ENCODE measurements at regions not wholly inside any gene's neighbourhood (a gene's known extent, or its start where the extent isn't known, plus 50 kb on each side); places are given as distances from the start of the nearest gene placed in this dataset.

- Histone ChIP-seq H3K4me1 (no peaks in the 10 kb centered on the region), H3F3A (ENCODE audit: low read depth) (no peaks in the 10 kb centered on the region), H2AFZ (replicated peaks) (no peak overlapping the region), H3K27ac (no peak overlapping the region), H3K4me2 (no peak overlapping the region), H3K9ac (no peak overlapping the region), H3K36me3 (no peaks in the 10 kb centered on the region), H3K4me3 (no peak overlapping the region), H3K9me3 (ENCODE audit: low read depth) (no peaks in the 10 kb centered on the region), H4K20me1 (ENCODE audit: low read depth) (no peaks in the 10 kb centered on the region), H3K27me3 (no peaks in the 10 kb centered on the region), H3K79me2 (ENCODE audit: low read depth) (no peaks in the 10 kb centered on the region)
- H3K4me3 Mint-ChIP-seq: no peak overlapping the region
- DNase-seq (ENCODE audit: low spot score): no peak
- no peaks in the 10 kb centered on the region for H3K36me3 Mint-ChIP-seq
- H3K9me3 Mint-ChIP-seq: no peaks in the 10 kb centered on the region
- no peak overlapping the region for H3K27ac Mint-ChIP-seq
- TF ChIP-seq, protein P1, sequence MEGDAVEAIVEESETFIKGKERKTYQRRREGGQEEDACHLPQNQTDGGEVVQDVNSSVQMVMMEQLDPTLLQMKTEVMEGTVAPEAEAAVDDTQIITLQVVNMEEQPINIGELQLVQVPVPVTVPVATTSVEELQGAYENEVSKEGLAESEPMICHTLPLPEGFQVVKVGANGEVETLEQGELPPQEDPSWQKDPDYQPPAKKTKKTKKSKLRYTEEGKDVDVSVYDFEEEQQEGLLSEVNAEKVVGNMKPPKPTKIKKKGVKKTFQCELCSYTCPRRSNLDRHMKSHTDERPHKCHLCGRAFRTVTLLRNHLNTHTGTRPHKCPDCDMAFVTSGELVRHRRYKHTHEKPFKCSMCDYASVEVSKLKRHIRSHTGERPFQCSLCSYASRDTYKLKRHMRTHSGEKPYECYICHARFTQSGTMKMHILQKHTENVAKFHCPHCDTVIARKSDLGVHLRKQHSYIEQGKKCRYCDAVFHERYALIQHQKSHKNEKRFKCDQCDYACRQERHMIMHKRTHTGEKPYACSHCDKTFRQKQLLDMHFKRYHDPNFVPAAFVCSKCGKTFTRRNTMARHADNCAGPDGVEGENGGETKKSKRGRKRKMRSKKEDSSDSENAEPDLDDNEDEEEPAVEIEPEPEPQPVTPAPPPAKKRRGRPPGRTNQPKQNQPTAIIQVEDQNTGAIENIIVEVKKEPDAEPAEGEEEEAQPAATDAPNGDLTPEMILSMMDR (IDR thresholded peaks at IDR 0.05): no peak
- TF ChIP-seq EZH2phosphoT487 (IDR thresholded peaks at IDR 0.05): no peak
- no peak for TF ChIP-seq EZH2 (IDR thresholded peaks at IDR 0.05)
- H3K27me3 Mint-ChIP-seq (ENCODE audit: insufficient read depth, low read depth): no peaks in the 10 kb centered on the region
- no peaks in the 10 kb centered on the region for H3K4me1 Mint-ChIP-seq
Measured at GRCh38 chr3:153944084-153944483, 177.1 kb upstream of the ARHGEF26 start.

DNA sequence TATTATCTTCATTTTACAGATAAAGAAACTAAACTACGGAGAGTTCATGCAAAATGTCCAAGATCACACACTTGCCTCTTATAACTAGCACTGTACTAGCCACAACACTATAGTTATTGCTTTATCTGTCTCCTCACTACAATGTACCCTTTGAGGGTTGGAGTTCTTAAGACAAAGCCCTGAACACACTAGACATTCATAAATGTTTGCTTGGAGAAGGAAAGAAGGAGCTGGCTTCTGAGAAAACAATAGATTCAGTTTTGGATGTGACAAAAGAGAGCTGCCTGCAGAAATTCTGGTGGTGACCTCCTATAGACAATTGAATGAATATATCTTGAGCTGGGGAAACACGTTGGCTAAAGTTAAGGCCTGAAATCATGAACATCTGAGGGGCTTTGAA, 169.9 kb upstream of the ARHGEF26 start:
- Mint-ChIP-seq H3K9me3 (no peaks in the 10 kb centered on the region), H3K27me3 (ENCODE audit: insufficient read depth, low read depth) (no peaks in the 10 kb centered on the region), H3K27ac (no peak overlapping the region), H3K4me1 (peaks cover 2% of the 10 kb centered on the region), H3K4me3 (no peak overlapping the region), H3K36me3 (no peaks in the 10 kb centered on the region)
- Histone ChIP-seq H3K27ac (no peak overlapping the region), H2AFZ (replicated peaks) (no peak overlapping the region), H3K9me3 (ENCODE audit: low read depth) (no peaks in the 10 kb centered on the region), H3K4me1 (no peaks in the 10 kb centered on the region), H3K4me3 (no peak overlapping the region), H3F3A (ENCODE audit: low read depth) (no peaks in the 10 kb centered on the region), H3K36me3 (no peaks in the 10 kb centered on the region), H3K4me2 (no peak overlapping the region), H4K20me1 (ENCODE audit: low read depth) (no peaks in the 10 kb centered on the region), H3K79me2 (ENCODE audit: low read depth) (no peaks in the 10 kb centered on the region), H3K27me3 (no peaks in the 10 kb centered on the region), H3K9ac (no peak overlapping the region)
- TF ChIP-seq, protein P1 (IDR thresholded peaks at IDR 0.05): no peak
- TF ChIP-seq EZH2 (IDR thresholded peaks at IDR 0.05) (no peak), EZH2phosphoT487 (IDR thresholded peaks at IDR 0.05) (no peak)
- no peak for DNase-seq (ENCODE audit: low spot score)

- Histone ChIP-seq H3K27me3 (no peaks in the 10 kb centered on the region), H3K4me1 (no peaks in the 10 kb centered on the region), H3K79me2 (ENCODE audit: low read depth) (no peaks in the 10 kb centered on the region), H3K9ac (no peak overlapping the region), H3K4me3 (no peak overlapping the region), H3K9me3 (ENCODE audit: low read depth) (no peaks in the 10 kb centered on the region), H3K27ac (no peak overlapping the region), H3K4me2 (no peak overlapping the region), H3F3A (ENCODE audit: low read depth) (no peaks in the 10 kb centered on the region), H2AFZ (replicated peaks) (peak overlapping the region; percentile 82), H3K36me3 (no peaks in the 10 kb centered on the region), H4K20me1 (ENCODE audit: low read depth) (no peaks in the 10 kb centered on the region)
- Mint-ChIP-seq H3K27me3 (ENCODE audit: insufficient read depth, low read depth) (no peaks in the 10 kb centered on the region), H3K4me1 (peaks cover 2% of the 10 kb centered on the region), H3K36me3 (no peaks in the 10 kb centered on the region), H3K27ac (no peak overlapping the region), H3K4me3 (no peak overlapping the region), H3K9me3 (no peaks in the 10 kb centered on the region)
- DNase-seq (ENCODE audit: low spot score): peak; percentile 13
- no peak for TF ChIP-seq EZH2phosphoT487 (IDR thresholded peaks at IDR 0.05)
- TF ChIP-seq, protein P1 (IDR thresholded peaks at IDR 0.05): no peak
- no peak for TF ChIP-seq EZH2 (IDR thresholded peaks at IDR 0.05)
Measured at GRCh38 chr3:153952091-153952490, 169.1 kb upstream of the ARHGEF26 start.
